Right atrium auricular region (tissue), 2 donors: ENCODE measurements at regions not wholly inside any gene's neighbourhood (a gene's known extent, or its start where the extent isn't known, plus 50 kb on each side); places are given as distances from the start of the nearest gene placed in this dataset.
"Not testable (repeated sequence)": the region's sequence is repeated elsewhere in the genome, so short reads cannot be mapped to it uniquely, and the experiment has no call there.

ENCODE experiments used
- DNase-seq: peaks from one replicate; pipeline ENCODE4 v3.0.0-alpha.2; 2019; ENCODE audit warnings: low spot score
- H3K27ac ChIP-seq, 2 donors: fragments of 200-600 bp; sonication (generic); 1 replicate in 1 of 2; 2 replicates in 1 of 2; pipeline ENCODE4 v1.5.1; 2016 to 2019
- H3K27me3 ChIP-seq, 2 donors: fragments of 200-600 bp; sonication (generic); one replicate each; pipeline versions ENCODE4 v1.5.1 to v1.6.0; 2017 to 2019
- H3K36me3 ChIP-seq: fragments of 200-600 bp; sonication (generic); one replicate; pipeline ENCODE4 v1.5.1; 2016
- H3K4me1 ChIP-seq, 2 donors: fragments of 200-600 bp; sonication (generic); one replicate each; pipeline versions ENCODE4 v1.5.1 to v1.6.0; 2017 to 2019
- H3K4me3 ChIP-seq, 2 donors: fragments of 200-600 bp; sonication (generic); 1 replicate in 1 of 2; 2 replicates in 1 of 2; pipeline ENCODE4 v1.5.1; 2017 to 2019; ENCODE audit warnings: mild to moderate bottlenecking in 1 of 2, moderate library complexity in 1 of 2
- H3K9me3 ChIP-seq, 2 donors: fragments of 200-600 bp; sonication (generic); one replicate each; pipeline ENCODE4 v1.5.1; 2019
- TF ChIP-seq, protein P1 (sequence below), 2 donors: fragments of 200-600 bp; sonication (generic); IDR thresholded peaks; one replicate each; pipeline ENCODE4 v1.5.1; 2019; ENCODE audit warnings: antibody characterized with exemption in 2 of 2

GRCh38 chr1:118459871-118460270 is 274.8 kb upstream of the SPAG17 start:
- Histone ChIP-seq H3K4me3 (no peak overlapping the region), H3K4me1 (no peaks in the 10 kb centered on the region), H3K27ac (no peak overlapping the region), H3K27me3 (no peaks in the 10 kb centered on the region), H3K36me3 (no peaks in the 10 kb centered on the region), H3K9me3 (peaks cover 0 to 27% of the 10 kb centered on the region in 2 donors)
- TF ChIP-seq, protein P1, sequence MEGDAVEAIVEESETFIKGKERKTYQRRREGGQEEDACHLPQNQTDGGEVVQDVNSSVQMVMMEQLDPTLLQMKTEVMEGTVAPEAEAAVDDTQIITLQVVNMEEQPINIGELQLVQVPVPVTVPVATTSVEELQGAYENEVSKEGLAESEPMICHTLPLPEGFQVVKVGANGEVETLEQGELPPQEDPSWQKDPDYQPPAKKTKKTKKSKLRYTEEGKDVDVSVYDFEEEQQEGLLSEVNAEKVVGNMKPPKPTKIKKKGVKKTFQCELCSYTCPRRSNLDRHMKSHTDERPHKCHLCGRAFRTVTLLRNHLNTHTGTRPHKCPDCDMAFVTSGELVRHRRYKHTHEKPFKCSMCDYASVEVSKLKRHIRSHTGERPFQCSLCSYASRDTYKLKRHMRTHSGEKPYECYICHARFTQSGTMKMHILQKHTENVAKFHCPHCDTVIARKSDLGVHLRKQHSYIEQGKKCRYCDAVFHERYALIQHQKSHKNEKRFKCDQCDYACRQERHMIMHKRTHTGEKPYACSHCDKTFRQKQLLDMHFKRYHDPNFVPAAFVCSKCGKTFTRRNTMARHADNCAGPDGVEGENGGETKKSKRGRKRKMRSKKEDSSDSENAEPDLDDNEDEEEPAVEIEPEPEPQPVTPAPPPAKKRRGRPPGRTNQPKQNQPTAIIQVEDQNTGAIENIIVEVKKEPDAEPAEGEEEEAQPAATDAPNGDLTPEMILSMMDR (IDR thresholded peaks at IDR 0.05), result no peak
- no peak for DNase-seq

DNA sequence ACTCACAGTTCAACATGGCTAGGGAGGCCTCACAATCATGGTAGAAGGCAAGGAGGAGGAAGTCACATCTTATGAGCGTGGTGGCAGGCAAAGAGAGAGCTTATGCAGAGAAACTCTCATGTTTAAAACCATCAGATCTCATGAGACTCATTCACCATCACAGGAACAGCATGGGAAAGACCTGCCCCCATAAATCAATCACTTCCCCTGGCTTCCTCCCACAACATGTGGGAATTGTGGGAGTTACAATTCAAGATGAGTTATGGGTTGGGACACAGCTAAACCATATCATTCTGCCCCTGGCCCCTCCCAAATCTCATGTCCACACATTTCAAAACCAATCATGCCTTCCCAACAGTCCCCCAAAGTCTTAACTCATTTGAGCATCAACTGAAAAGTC is 268.8 kb upstream of the SPAG17 start:
- not testable (repeated sequence) for H3K4me1 ChIP-seq, H3K36me3 ChIP-seq, H3K27ac ChIP-seq, H3K27me3 ChIP-seq, H3K9me3 ChIP-seq, H3K4me3 ChIP-seq, DNase-seq

DNA sequence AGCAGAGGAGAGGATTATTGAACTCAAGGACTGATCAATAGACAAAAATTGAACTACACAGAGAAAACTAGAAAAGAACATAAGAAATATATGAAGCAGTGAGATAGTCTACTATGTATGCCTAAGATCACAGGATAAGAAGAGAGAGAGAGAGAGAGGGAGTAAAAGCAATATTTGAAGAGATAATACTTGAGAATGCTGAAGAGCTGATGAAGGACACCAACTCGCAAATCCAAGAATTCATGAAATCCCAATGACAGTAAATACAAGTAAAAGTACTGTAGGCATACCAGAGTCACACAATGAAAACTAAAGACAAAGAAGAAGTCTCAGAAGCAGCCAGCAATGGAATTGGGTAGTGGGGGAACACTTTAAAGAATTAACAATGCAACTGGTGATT is 260.1 kb upstream of the SPAG17 start:
- H3K4me1 ChIP-seq, result no peaks in the 10 kb centered on the region

DNA sequence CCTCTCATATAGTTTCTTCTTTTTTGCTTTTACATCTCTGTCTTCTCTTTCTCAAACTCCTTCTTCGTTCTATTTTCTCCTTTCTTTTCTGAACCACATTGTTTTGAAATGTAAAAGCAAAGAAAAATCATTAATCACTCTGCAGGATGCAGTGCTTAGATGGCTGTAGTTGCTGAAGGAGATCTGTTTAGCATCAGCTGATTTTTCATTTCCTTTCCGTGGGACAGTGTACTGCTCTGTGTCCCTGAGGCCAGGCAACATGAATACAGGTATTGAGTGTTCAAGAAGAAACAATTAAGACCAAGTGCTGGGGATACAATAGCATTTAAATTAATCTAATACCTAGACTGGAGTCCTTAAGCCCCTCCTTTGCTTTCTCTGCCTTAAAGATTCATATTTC is 257.2 kb upstream of the SPAG17 start:
- H3K9me3 ChIP-seq, result peaks cover 0 to 4% of the 10 kb centered on the region in 2 donors
- TF ChIP-seq, protein P1 (IDR thresholded peaks at IDR 0.05), result no peak
- no peaks in the 10 kb centered on the region for H3K27me3 ChIP-seq
- no peak overlapping the region for H3K27ac ChIP-seq
- H3K36me3 ChIP-seq, result no peaks in the 10 kb centered on the region
- H3K4me1 ChIP-seq, result no peaks in the 10 kb centered on the region
- H3K4me3 ChIP-seq, result no peak overlapping the region
- no peak for DNase-seq

More for the DNA sequence above, 260.1 kb upstream of the SPAG17 start:
- H3K27ac ChIP-seq, result no peak overlapping the region
- H3K4me3 ChIP-seq, result no peak overlapping the region
- no peak for DNase-seq
- H3K36me3 ChIP-seq, result no peaks in the 10 kb centered on the region
- no peaks in the 10 kb centered on the region for H3K27me3 ChIP-seq
- TF ChIP-seq, protein P1 (IDR thresholded peaks at IDR 0.05), result no peak
- peaks cover 0 to 4% of the 10 kb centered on the region in 2 donors for H3K9me3 ChIP-seq

GRCh38 chr1:118437664-118438063 is 252.6 kb upstream of the SPAG17 start:
- Histone ChIP-seq H3K4me1 (no peaks in the 10 kb centered on the region), H3K27ac (no peak overlapping the region), H3K36me3 (no peaks in the 10 kb centered on the region), H3K9me3 (no peaks in the 10 kb centered on the region), H3K4me3 (no peak overlapping the region), H3K27me3 (no peaks in the 10 kb centered on the region)
- TF ChIP-seq, protein P1 (IDR thresholded peaks at IDR 0.05), result no peak
- no peak for DNase-seq

DNA sequence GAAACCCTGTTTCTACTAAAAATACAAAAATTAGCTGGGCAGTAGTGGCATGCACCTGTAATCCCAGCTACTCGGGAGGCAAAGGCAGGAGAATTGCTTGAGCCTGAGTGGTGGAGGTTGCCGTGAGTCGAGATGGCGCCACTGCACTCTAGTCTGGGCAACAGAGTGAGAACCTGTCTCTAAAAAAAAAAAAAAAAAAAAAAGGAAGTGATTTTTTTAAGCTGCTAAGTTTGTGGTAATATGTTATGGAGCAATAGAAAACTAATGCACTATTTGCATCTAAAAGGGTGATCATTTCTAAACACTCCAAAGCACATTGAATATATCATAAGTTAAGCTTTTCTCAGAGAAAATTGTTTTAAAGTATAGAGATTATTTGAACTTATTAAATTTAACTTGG is 244.8 kb upstream of the SPAG17 start:
- no peak overlapping the region for H3K4me3 ChIP-seq
- H3K9me3 ChIP-seq, result no peaks in the 10 kb centered on the region
- H3K36me3 ChIP-seq, result no peaks in the 10 kb centered on the region
- no peak for DNase-seq
- H3K4me1 ChIP-seq, result no peaks in the 10 kb centered on the region
- TF ChIP-seq, protein P1 (IDR thresholded peaks at IDR 0.05), result no peak
- H3K27ac ChIP-seq, result no peak overlapping the region
- H3K27me3 ChIP-seq, result no peaks in the 10 kb centered on the region
